Loucy (cell line): ENCODE measurements at regions not wholly inside any gene's neighbourhood (a gene's known extent, or its start where the extent isn't known, plus 50 kb on each side); places are given as distances from the start of the nearest gene placed in this dataset.

Experiments used
- H2AFZ ChIP-seq: fragments of 200-600 bp; sonication (generic); 2 replicates; pipeline ENCODE4 v1.6.0; 2016; ENCODE audit warnings: antibody characterized with exemption, mild to moderate bottlenecking, low read length, moderate library complexity
- H3F3A ChIP-seq: fragments of 200-600 bp; 2 replicates; pipeline ENCODE4 v1.6.0; 2016; ENCODE audit warnings: antibody characterized with exemption, low read depth, mild to moderate bottlenecking
- H3K27me3 ChIP-seq: fragments of 200-600 bp; sonication (generic); 2 replicates; pipeline ENCODE4 v1.6.1; 2014; ENCODE audit warnings: low read length, mild to moderate bottlenecking; ENCODE audit not compliant: insufficient read depth, poor library complexity, severe bottlenecking
- H3K36me3 ChIP-seq: fragments of 200-600 bp; sonication (generic); 2 replicates; pipeline ENCODE4 v1.6.1; 2016; ENCODE audit warnings: low read length; ENCODE audit not compliant: insufficient read depth
- H3K4me1 ChIP-seq: fragments of 200-600 bp; sonication (generic); 2 replicates; pipeline ENCODE4 v1.5.1; 2014; ENCODE audit warnings: low read length, mild to moderate bottlenecking; ENCODE audit not compliant: insufficient read depth, poor library complexity, severe bottlenecking
- H3K4me2 ChIP-seq: fragments of 200-600 bp; sonication (generic); 2 replicates; pipeline ENCODE4 v1.6.0; 2014; ENCODE audit warnings: antibody characterized with exemption, low read length, low read depth, mild to moderate bottlenecking; ENCODE audit not compliant: poor library complexity, severe bottlenecking
- H3K4me3 ChIP-seq: fragments of 200-600 bp; sonication (generic); 2 replicates; pipeline ENCODE4 v1.5.1; 2014; ENCODE audit warnings: low read length, mild to moderate bottlenecking, mixed read lengths; ENCODE audit not compliant: poor library complexity, severe bottlenecking
- H3K79me2 ChIP-seq: fragments of 200-600 bp; sonication (generic); 2 replicates; pipeline ENCODE4 v1.6.1; 2014; ENCODE audit warnings: low read length; ENCODE audit not compliant: insufficient read depth
- H3K9ac ChIP-seq: fragments of 200-600 bp; sonication (generic); 2 replicates; pipeline ENCODE4 v1.6.0; 2014; ENCODE audit warnings: mild to moderate bottlenecking, low read depth, low read length, moderate library complexity; ENCODE audit not compliant: poor library complexity, severe bottlenecking
- H3K9me2 ChIP-seq: fragments of 200-600 bp; sonication (generic); replicated peaks from 2 replicates; pipeline ENCODE4 v1.6.1; 2016; ENCODE audit warnings: low read depth, low read length, mixed read lengths
- H3K9me3 ChIP-seq: fragments of 200-600 bp; sonication (generic); 2 replicates; pipeline ENCODE4 v1.6.1; 2014; ENCODE audit warnings: mild to moderate bottlenecking, antibody characterized with exemption, low read length, low read depth; ENCODE audit not compliant: insufficient read depth
- H4K20me1 ChIP-seq: fragments of 200-600 bp; sonication (generic); 2 replicates; pipeline ENCODE4 v1.6.0; 2014; ENCODE audit warnings: antibody characterized with exemption, low read length, mild to moderate bottlenecking; ENCODE audit not compliant: insufficient read depth, poor library complexity, severe bottlenecking
- EZH2phosphoT487 ChIP-seq: fragments of 200-600 bp; IDR thresholded peaks from 2 replicates; pipeline ENCODE4 v1.6.1; 2018; ENCODE audit warnings: antibody characterized with exemption, mild to moderate bottlenecking, moderate library complexity, borderline replicate concordance
- TF ChIP-seq, protein P1 (sequence below): fragments of 200-600 bp; sonication (generic); conservative IDR thresholded peaks from 2 replicates; pipeline ENCODE4 v1.5.1; 2014; ENCODE audit warnings: mild to moderate bottlenecking, antibody characterized with exemption, low read length

DNA sequence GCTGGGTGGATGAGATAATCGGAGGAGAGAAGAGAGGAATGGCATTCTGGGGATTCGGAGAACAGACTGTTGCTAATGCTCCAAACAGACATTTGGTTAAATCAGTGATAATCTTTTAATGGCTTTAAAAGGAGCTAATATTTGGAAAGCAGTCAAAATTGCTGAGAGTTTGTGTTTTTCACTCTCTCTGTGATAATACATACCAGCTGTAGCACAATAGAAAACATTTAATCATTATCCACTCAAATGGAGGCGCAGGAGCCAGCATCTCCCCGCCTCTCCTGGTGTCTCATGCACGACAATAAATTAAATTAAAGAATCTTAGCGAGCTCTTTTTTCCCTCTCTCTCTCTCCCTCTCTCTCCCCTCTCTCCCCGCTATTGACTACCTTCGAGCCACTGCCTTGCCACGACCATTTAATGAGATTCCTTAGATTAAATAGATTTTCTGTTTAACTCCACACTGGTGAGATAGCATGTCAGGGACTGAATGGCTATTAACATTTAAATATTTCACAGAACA, 268.6 kb upstream of the MVB12B start:
- H3K9ac ChIP-seq, result no peak overlapping the region
- no peaks in the 10 kb centered on the region for H3K36me3 ChIP-seq
- no peaks in the 10 kb centered on the region for H3K27me3 ChIP-seq
- no peaks in the 10 kb centered on the region for H3K9me3 ChIP-seq
- no peak for TF ChIP-seq EZH2phosphoT487
- TF ChIP-seq, protein P1, sequence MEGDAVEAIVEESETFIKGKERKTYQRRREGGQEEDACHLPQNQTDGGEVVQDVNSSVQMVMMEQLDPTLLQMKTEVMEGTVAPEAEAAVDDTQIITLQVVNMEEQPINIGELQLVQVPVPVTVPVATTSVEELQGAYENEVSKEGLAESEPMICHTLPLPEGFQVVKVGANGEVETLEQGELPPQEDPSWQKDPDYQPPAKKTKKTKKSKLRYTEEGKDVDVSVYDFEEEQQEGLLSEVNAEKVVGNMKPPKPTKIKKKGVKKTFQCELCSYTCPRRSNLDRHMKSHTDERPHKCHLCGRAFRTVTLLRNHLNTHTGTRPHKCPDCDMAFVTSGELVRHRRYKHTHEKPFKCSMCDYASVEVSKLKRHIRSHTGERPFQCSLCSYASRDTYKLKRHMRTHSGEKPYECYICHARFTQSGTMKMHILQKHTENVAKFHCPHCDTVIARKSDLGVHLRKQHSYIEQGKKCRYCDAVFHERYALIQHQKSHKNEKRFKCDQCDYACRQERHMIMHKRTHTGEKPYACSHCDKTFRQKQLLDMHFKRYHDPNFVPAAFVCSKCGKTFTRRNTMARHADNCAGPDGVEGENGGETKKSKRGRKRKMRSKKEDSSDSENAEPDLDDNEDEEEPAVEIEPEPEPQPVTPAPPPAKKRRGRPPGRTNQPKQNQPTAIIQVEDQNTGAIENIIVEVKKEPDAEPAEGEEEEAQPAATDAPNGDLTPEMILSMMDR, result no peak
- no peaks in the 10 kb centered on the region for H3F3A ChIP-seq
- H4K20me1 ChIP-seq, result no peaks in the 10 kb centered on the region
- no peaks in the 10 kb centered on the region for H3K79me2 ChIP-seq
- H3K4me1 ChIP-seq, result no peaks in the 10 kb centered on the region
- no peak overlapping the region for H3K4me3 ChIP-seq
- H3K4me2 ChIP-seq, result no peak overlapping the region
- H2AFZ ChIP-seq, result no peak overlapping the region
- no peaks in the 10 kb centered on the region for H3K9me2 ChIP-seq

DNA sequence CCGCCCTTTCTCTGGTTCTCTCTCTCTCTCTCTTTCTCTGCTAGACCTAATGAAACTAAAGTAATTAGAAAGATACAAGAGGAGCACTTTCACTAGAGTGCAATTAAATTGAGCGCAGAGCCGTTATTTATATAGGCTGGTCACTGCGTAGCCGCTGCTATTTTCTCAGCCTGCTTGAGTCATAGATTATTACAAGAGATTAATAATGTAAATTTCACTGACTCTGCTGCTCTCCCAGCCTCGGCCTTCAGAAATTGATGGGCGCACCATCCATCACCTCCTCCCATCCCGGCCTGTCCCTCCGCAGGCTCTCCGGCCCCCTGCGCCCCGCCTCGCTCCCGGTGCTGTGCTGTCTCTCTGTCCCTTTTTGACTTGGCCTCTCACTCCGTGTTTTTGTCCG, 268.0 kb upstream of the MVB12B start:
- H3K4me1 ChIP-seq, result no peaks in the 10 kb centered on the region
- H3K4me3 ChIP-seq, result no peak overlapping the region
- H3K4me2 ChIP-seq, result no peak overlapping the region
- no peak overlapping the region for H2AFZ ChIP-seq
- no peaks in the 10 kb centered on the region for H3K36me3 ChIP-seq
- TF ChIP-seq, protein P1, result no peak
- no peak for TF ChIP-seq EZH2phosphoT487
- H3K79me2 ChIP-seq, result no peaks in the 10 kb centered on the region
- H3K9ac ChIP-seq, result no peak overlapping the region
- H3F3A ChIP-seq, result no peaks in the 10 kb centered on the region
- H3K9me2 ChIP-seq, result no peaks in the 10 kb centered on the region
- H3K9me3 ChIP-seq, result no peaks in the 10 kb centered on the region
- H4K20me1 ChIP-seq, result no peaks in the 10 kb centered on the region
- H3K27me3 ChIP-seq, result no peaks in the 10 kb centered on the region

DNA sequence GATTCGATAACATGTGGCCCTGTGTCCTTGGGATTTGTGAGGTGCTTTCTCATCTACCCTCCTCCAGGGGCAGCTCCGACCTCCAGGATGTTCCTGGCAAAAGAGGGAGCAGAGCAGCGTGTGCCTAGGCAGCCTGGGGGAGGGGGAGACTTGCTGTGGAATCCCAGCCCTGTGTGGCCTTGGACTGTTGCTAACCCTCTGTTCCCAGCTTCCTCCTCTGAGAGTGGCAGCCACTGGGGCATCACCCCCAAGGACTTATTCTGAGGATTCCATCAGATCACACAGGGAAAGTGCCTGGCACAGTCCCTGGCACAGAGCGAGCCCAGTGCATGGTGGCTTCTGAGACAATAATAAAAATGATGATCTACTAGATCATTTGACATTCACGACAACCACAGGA, 265.1 kb upstream of the MVB12B start:
- no peaks in the 10 kb centered on the region for H3K36me3 ChIP-seq
- no peaks in the 10 kb centered on the region for H3K27me3 ChIP-seq
- no peaks in the 10 kb centered on the region for H4K20me1 ChIP-seq
- H3K4me2 ChIP-seq, result no peak overlapping the region
- H3K79me2 ChIP-seq, result no peaks in the 10 kb centered on the region
- no peak overlapping the region for H3K9ac ChIP-seq
- no peak for TF ChIP-seq EZH2phosphoT487
- TF ChIP-seq, protein P1, result no peak
- no peak overlapping the region for H3K4me3 ChIP-seq
- H3K4me1 ChIP-seq, result no peaks in the 10 kb centered on the region
- no peaks in the 10 kb centered on the region for H3F3A ChIP-seq
- no peaks in the 10 kb centered on the region for H3K9me3 ChIP-seq
- H2AFZ ChIP-seq, result no peak overlapping the region
- no peaks in the 10 kb centered on the region for H3K9me2 ChIP-seq
